Activated CD4-positive, CD25-positive, alpha-beta regulatory T cell treated with anti-CD3 and anti-CD28 coated beads, Interleukin-2, amount 50 U/mL, for 24 hours (primary cell): ENCODE measurements at regions not wholly inside any gene's neighbourhood (a gene's known extent, or its start where the extent isn't known, plus 50 kb on each side); places are given as distances from the start of the nearest gene placed in this dataset.

Experiments used
- ATAC-seq, 2 donors: fragments of 150-1000 bp; cut with Tn5 transposase; one replicate each; pipeline ENCODE4 v1.10.0; 2021; ENCODE audit warnings: mild to moderate bottlenecking in 1 of 2, moderate library complexity in 1 of 2

- ATAC-seq: no peak
Observed at GRCh38 chr6:23045280-23045679, 475.9 kb downstream of the HDGFL1 start.

- ATAC-seq: no peak
Observed at GRCh38 chr6:23055523-23055922, 486.2 kb downstream of the HDGFL1 start.

GRCh38 chr6:23073821-23074220, 504.5 kb downstream of the HDGFL1 start:
- no peak for ATAC-seq

GRCh38 chr6:23077772-23078171, 508.4 kb downstream of the HDGFL1 start:
- no peak for ATAC-seq

GRCh38 chr6:23081701-23082100, 512.3 kb downstream of the HDGFL1 start:
- no peak for ATAC-seq

- ATAC-seq: no peak
Observed at GRCh38 chr6:23086100-23086499, 516.7 kb downstream of the HDGFL1 start.

GRCh38 chr6:23087471-23087870, 518.1 kb downstream of the HDGFL1 start:
- ATAC-seq: no peak

GRCh38 chr6:23088761-23089160, 519.4 kb downstream of the HDGFL1 start:
- ATAC-seq: no peak

GRCh38 chr6:23089981-23090380, 520.6 kb downstream of the HDGFL1 start:
- no peak for ATAC-seq

- no peak for ATAC-seq
Observed at GRCh38 chr6:23091795-23092194, 522.4 kb downstream of the HDGFL1 start.

- no peak for ATAC-seq
Observed at GRCh38 chr6:23096876-23097275, 527.5 kb downstream of the HDGFL1 start.

- ATAC-seq: no peak
Observed at GRCh38 chr6:23097566-23097965, 528.2 kb downstream of the HDGFL1 start.

- ATAC-seq: no peak
Observed at GRCh38 chr6:23106951-23107350, 537.6 kb downstream of the HDGFL1 start.

GRCh38 chr6:23111984-23112383, 542.6 kb downstream of the HDGFL1 start:
- ATAC-seq: no peak

GRCh38 chr6:23114812-23115504, 545.6 kb downstream of the HDGFL1 start:
- no peak for ATAC-seq

- no peak for ATAC-seq
Observed at GRCh38 chr6:23137611-23138010, 568.2 kb downstream of the HDGFL1 start.

GRCh38 chr6:23140871-23141270, 571.5 kb downstream of the HDGFL1 start:
- no peak for ATAC-seq

GRCh38 chr6:23145781-23146180, 576.4 kb downstream of the HDGFL1 start:
- ATAC-seq: no peak

- no peak for ATAC-seq
Observed at GRCh38 chr6:23154159-23154558, 584.8 kb downstream of the HDGFL1 start.

GRCh38 chr6:23170049-23170448, 600.7 kb downstream of the HDGFL1 start:
- no peak for ATAC-seq

- no peak for ATAC-seq
Observed at GRCh38 chr6:23173234-23173633, 603.9 kb downstream of the HDGFL1 start.

- ATAC-seq: no peak
Observed at GRCh38 chr6:23174781-23175361, 605.5 kb downstream of the HDGFL1 start.

GRCh38 chr6:23175391-23175790, 606.0 kb downstream of the HDGFL1 start:
- no peak for ATAC-seq

- no peak for ATAC-seq
Observed at GRCh38 chr6:23176471-23176870, 607.1 kb downstream of the HDGFL1 start.

GRCh38 chr6:23176883-23177282, 607.5 kb downstream of the HDGFL1 start:
- no peak for ATAC-seq
